Ovary (tissue), 3 donors: ENCODE measurements at regions not wholly inside any gene's neighbourhood (a gene's known extent, or its start where the extent isn't known, plus 50 kb on each side); places are given as distances from the start of the nearest gene placed in this dataset.

Source experiments
- EP300 ChIP-seq: sonication (generic); formaldehyde crosslinking; IDR thresholded peaks from one replicate; pipeline ENCODE4 v1.6.1; 2017; ENCODE audit warnings: antibody characterized with exemption
- POLR2A ChIP-seq: fragments of 450-650 bp; IDR thresholded peaks from one replicate; pipeline ENCODE4 v1.6.1; 2017; ENCODE audit warnings: antibody characterized with exemption, mild to moderate bottlenecking, moderate library complexity
- TF ChIP-seq, protein P1 (sequence below), 3 donors: fragments of 450-650 bp in 2 of 3; fragments of 200-600 bp in 1 of 3; IDR thresholded peaks; one replicate each; pipeline versions ENCODE4 v1.5.1 to v1.8.0; 2016 to 2022; ENCODE audit warnings: antibody characterized with exemption in 3 of 3, mild to moderate bottlenecking in 1 of 3
- donor health status: DM: no; HTN: no; CAD: no.

GRCh38 chr7:119826547-119826946 lies 446.4 kb upstream of the KCND2 start:
- TF ChIP-seq, protein P1, sequence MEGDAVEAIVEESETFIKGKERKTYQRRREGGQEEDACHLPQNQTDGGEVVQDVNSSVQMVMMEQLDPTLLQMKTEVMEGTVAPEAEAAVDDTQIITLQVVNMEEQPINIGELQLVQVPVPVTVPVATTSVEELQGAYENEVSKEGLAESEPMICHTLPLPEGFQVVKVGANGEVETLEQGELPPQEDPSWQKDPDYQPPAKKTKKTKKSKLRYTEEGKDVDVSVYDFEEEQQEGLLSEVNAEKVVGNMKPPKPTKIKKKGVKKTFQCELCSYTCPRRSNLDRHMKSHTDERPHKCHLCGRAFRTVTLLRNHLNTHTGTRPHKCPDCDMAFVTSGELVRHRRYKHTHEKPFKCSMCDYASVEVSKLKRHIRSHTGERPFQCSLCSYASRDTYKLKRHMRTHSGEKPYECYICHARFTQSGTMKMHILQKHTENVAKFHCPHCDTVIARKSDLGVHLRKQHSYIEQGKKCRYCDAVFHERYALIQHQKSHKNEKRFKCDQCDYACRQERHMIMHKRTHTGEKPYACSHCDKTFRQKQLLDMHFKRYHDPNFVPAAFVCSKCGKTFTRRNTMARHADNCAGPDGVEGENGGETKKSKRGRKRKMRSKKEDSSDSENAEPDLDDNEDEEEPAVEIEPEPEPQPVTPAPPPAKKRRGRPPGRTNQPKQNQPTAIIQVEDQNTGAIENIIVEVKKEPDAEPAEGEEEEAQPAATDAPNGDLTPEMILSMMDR (IDR thresholded peaks at IDR 0.05) = no peak
- no peak for TF ChIP-seq POLR2A
- TF ChIP-seq EP300 = no peak
